Fibroblast of gingiva (primary cell): ENCODE measurements at regions not wholly inside any gene's neighbourhood (a gene's known extent, or its start where the extent isn't known, plus 50 kb on each side); places are given as distances from the start of the nearest gene placed in this dataset.
A peak's percentile ranks its signal among the peaks of the same experiment; 100 is the strongest.

Experiments used
- DNase-seq: peaks from one replicate; pipeline ENCODE4 v3.0.0-alpha.2; 2011; ENCODE audit warnings: low read depth

GRCh38 chr6:168908887-168909286 is 344.8 kb downstream of the THBS2 start:
- peak; percentile 79 for DNase-seq

- peak; percentile 31 for DNase-seq
Observed at GRCh38 chr6:168908166-168908565, 345.5 kb downstream of the THBS2 start.

GRCh38 chr6:168906391-168906790 is 347.3 kb downstream of the THBS2 start:
- DNase-seq, result no peak

DNA sequence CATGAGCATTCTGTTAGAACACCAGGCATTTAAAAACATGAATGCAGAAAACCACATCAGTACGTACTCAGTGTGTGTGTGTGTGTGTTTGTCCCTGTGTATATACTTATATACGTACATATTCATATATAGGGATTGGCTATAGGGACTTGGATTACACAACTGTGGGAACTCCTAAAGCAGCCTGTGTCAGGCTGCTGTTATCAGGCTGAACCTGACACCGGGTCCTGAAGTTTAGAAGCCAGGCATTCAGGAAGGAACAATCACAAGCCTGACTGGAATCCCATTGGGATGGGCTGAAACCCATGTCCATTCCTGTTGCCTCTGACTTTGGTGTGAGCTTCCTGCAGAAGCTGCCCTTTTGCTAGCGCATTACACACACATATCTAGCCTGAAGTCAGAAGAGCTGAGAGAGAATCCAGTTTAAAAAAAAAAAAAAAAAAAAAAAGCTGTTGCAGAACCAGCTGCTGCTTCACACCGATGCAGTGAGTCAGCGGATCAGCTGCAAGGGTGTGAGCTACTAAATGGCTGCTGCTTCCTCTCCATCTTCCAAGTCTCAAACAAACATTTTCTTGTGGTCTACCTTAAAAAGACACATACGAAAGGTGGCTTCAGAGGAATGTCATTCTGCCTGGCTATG is 348.1 kb downstream of the THBS2 start:
- DNase-seq, result no peak

GRCh38 chr6:168903613-168904345 is 349.9 kb downstream of the THBS2 start:
- DNase-seq, result no peak

GRCh38 chr6:168902075-168902474 is 351.6 kb downstream of the THBS2 start:
- no peak for DNase-seq

DNA sequence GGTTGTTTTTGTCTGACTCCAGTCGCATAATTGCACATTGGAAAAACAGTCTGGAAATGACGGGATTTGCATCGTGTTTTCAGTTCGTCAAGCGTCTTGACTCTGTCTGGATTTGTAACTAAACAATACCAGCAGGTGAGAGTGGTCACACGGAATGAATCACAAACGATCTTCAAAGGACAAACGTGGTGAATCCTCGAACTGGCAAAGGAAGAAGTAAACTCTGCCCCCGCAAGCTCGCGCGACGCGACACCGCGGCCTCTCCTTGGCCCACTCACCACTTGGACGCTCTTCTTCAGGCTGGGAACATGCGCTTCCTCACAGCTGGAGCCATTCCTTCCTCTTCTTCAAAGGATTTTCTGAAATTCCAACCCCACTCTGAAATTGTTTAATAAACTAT is 352.6 kb downstream of the THBS2 start:
- no peak for DNase-seq

GRCh38 chr6:168896321-168896720 is 357.3 kb downstream of the THBS2 start:
- DNase-seq, result no peak

DNA sequence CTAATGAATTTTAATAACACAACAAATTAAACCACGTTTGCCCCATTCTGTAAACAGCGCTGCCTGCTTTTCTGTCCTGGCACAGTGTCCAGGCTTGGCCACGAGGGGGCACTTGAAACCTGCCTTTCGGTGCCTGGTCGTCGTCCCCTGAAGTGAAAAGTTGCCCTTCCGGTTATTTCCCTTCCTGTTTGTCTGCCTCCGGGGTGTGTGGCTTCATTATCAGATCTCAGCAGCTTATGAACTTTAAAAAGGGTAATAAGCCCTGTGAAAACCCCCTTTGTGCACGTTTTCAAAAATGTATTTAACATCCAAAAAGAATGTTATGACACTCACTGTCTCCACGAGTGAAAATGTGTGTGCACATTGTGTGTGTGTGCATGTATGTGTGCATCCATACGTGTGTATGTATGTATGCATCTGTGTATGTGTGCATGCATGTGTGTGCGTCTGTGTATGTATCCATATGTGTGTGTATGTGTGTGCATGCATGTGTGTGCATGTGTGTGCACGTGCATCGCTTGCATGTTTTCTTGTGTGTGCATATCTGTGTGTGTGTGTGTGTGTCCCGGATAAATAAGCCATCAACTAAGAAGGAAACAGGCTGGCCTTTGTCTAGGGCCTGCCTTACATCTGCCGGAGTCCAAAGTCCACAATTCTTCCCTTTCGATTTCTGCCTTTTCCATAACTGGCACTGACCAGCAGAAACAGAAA is 358.4 kb downstream of the THBS2 start:
- DNase-seq, result peak; percentile 58

- no peak for DNase-seq
Observed at GRCh38 chr6:168892031-168892430, 361.6 kb downstream of the THBS2 start.

GRCh38 chr6:168890981-168891365 is 362.7 kb downstream of the THBS2 start:
- no peak for DNase-seq

GRCh38 chr6:168890306-168890980 is 363.2 kb downstream of the THBS2 start:
- no peak for DNase-seq

GRCh38 chr6:168888786-168889345 is 364.8 kb downstream of the THBS2 start:
- no peak for DNase-seq

GRCh38 chr6:168888102-168888501 is 365.5 kb downstream of the THBS2 start:
- DNase-seq, result no peak

- DNase-seq, result no peak
Observed at GRCh38 chr6:168887621-168888020, 366.0 kb downstream of the THBS2 start.

DNA sequence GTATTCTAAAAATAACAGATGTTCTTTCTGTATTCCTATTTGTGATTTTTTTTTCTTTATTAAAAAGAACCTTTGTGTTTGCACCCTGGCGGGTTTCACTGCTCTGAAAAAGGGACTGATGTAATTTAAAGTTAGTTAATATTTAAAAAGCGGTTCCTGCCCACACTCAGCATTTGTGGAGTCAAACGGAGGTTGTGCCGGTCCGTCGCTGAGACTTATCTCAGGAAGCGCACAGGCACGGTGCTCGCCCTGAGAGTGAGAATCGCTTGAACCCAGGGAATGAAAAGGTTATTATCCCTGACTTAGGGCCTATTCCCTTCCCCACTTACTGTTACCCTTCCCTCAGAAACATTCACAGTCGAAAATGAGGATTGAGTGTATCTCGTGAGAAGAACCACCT is 366.7 kb downstream of the THBS2 start:
- no peak for DNase-seq

DNA sequence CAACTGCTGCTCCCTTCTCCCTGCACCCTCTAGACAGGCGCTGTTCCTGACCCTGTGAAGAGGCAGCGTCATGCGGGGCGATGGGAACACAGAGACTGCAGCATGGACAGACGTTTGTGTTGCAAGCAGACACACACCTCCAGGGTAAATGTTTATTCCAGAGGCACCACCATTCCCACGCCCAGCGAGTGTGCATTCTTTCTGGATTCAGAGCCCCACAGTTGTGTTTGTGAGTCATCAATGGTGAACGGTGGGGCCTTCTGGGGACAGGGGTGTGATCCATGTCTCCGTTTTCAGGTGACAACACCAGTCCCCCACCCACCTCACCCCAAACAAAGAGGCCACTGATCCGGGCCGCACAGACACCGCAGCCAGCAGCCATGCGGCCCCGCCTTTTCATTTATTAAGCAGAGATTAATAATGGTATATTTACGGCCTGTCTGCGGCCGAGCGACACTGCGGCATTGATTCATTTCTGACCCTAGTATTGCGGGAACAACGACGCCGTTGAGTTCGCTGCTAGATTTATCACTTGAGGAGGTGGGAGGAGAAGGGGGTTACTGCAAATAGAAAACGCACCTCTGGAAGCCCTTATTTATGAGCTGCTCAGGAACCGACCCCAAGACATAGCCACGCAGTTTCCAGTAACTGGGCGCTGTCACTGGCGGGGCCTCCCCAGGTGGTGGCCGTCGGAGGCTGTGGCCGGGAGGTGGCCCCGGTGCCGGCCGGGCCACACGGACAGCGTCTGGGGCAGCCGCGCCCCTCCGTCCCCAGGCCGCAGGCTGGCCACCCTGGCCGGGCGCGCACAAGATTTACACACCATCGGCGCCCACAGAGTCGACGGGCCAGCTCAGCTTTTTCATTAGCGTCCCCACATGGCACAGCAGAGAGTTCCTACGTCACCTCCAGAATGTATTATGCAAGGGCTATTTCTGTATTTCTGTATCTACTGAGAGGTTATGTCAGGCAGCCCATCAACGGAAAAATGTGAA is 367.6 kb downstream of the THBS2 start:
- DNase-seq, result no peak

- no peak for DNase-seq
Observed at GRCh38 chr6:168885196-168885595, 368.4 kb downstream of the THBS2 start.

- DNase-seq, result peak; percentile 36
Observed at GRCh38 chr6:168884646-168885086, 369.0 kb downstream of the THBS2 start.

DNA sequence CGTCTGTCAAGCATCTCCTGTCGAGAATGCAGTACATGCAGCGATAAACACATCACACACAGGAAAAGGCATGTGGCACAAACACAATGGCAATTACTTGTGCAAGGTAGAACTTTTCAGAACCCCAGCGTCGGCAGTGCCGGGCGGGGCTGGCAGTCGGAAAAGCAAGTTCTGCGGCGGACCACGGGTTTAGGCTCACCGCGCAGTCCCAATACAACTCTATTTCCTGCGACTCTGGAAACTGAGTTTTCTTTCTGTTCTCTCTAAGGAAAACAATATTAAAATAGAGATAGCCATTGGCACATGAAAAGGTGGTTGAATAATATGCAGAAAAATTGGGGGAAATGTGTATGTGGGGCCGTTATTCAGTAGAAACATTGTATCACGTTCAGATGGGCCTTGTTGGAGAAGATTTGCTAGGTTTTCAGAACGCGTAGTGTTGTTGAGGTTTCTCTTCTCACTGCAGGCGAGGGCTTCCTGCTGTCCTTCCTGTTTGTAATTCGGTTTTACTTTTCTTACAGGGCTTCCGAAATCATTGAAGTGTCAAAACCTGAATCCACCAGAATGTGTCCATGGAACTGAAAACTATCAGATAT is 369.5 kb downstream of the THBS2 start:
- no peak for DNase-seq
